K562 (cell line): ENCODE measurements at regions not wholly inside any gene's neighbourhood (a gene's known extent, or its start where the extent isn't known, plus 50 kb on each side); places are given as distances from the start of the nearest gene placed in this dataset.
A peak's percentile ranks its signal among the peaks of the same experiment; 100 is the strongest.

Experiments
- ARID2 ChIP-seq: fragments of 450-650 bp; IDR thresholded peaks from 2 replicates; pipeline ENCODE4 v1.6.1; 2017; ENCODE audit warnings: antibody characterized with exemption, mild to moderate bottlenecking
- E2F6 ChIP-seq, 2 experiments: IDR thresholded peaks; 2 replicates each; pipeline ENCODE4 v1.6.1; 2011; ENCODE audit warnings: borderline replicate concordance in 1 of 2, control low read depth in 1 of 2, low read depth in 1 of 2, low read length in 1 of 2, mild to moderate bottlenecking in 1 of 2, mixed read lengths in 1 of 2, moderate library complexity in 1 of 2; ENCODE audit not compliant: insufficient read depth in 1 of 2, insufficient read length in 1 of 2, poor library complexity in 1 of 2, severe bottlenecking in 1 of 2; ENCODE audit errors: extremely low read depth in 1 of 2
- FOS ChIP-seq: IDR thresholded peaks from 3 replicates; pipeline ENCODE4 v1.6.1; 2011; ENCODE audit not compliant: insufficient read length; ENCODE audit errors: extremely low read depth
- MAFG ChIP-seq: fragments of 450-650 bp; conservative IDR thresholded peaks from 2 replicates; pipeline ENCODE4 v1.6.1; 2016; ENCODE audit warnings: missing genetic modification characterization, missing compliant biosample characterization
- MECOM ChIP-seq: fragments of 250-450 bp; sonication (Bioruptor Pico); IDR thresholded peaks from 2 replicates; pipeline ENCODE4 v1.8.0; 2022; ENCODE audit warnings: inconsistent platforms
- OTX1 ChIP-seq: fragments of 450-650 bp; formaldehyde crosslinking; IDR thresholded peaks from 2 replicates; pipeline ENCODE4 v1.4.0; 2022; ENCODE audit warnings: mild to moderate bottlenecking
- POLR2A ChIP-seq: fragments of 450-650 bp; conservative IDR thresholded peaks from 2 replicates; pipeline ENCODE4 v1.6.1; 2016
- POLR2G ChIP-seq: fragments of 200-400 bp; formaldehyde crosslinking; IDR thresholded peaks from 2 replicates; pipeline ENCODE4 v1.6.1; 2017; ENCODE audit warnings: low read depth, mild to moderate bottlenecking, antibody characterized with exemption, low read length, moderate library complexity
- SMARCA5 ChIP-seq: fragments of 450-650 bp; IDR thresholded peaks from 2 replicates; pipeline ENCODE4 v1.6.1; 2016
- TAF15 ChIP-seq: fragments of 200-400 bp; formaldehyde crosslinking; IDR thresholded peaks from 2 replicates; pipeline ENCODE4 v1.6.1; 2017; ENCODE audit warnings: mild to moderate bottlenecking, low read depth, low read length, moderate library complexity
- TRIM28 ChIP-seq: fragments of 450-650 bp; IDR thresholded peaks from 2 replicates; pipeline ENCODE4 v1.6.1; 2017
- ZBTB1 ChIP-seq: sonication (generic); formaldehyde crosslinking; IDR thresholded peaks from 2 replicates; pipeline ENCODE4 v1.8.1; 2023; ENCODE audit warnings: missing genetic modification reagents, low read depth, mild to moderate bottlenecking, borderline replicate concordance
- ZNF174 ChIP-seq: fragments of 250-450 bp; sonication (Bioruptor Pico); IDR thresholded peaks from 2 replicates; pipeline ENCODE4 v1.4.0; 2020; ENCODE audit warnings: mild to moderate bottlenecking
- ZNF280A ChIP-seq: fragments of 450-650 bp; IDR thresholded peaks from 2 replicates; pipeline ENCODE4 v1.6.1; 2018; ENCODE audit warnings: mild to moderate bottlenecking, low read depth; ENCODE audit not compliant: partially characterized antibody
- ZNF583 ChIP-seq: fragments of 250-450 bp; sonication (Bioruptor Pico); IDR thresholded peaks from 2 replicates; pipeline ENCODE4 v1.4.0; 2020
- ZNF586 ChIP-seq: fragments of 450-650 bp; formaldehyde crosslinking; conservative IDR thresholded peaks from 2 replicates; pipeline ENCODE4 v1.4.0; 2020; ENCODE audit warnings: mild to moderate bottlenecking, moderate library complexity
- TF ChIP-seq, protein P1 (sequence below), 2 experiments: fragments of 150-350 bp in 1 of 2; IDR thresholded peaks; 2 replicates each; pipeline ENCODE4 v1.6.1; 2012 to 2016; ENCODE audit warnings: low read depth in 2 of 2, low read length in 2 of 2, mild to moderate bottlenecking in 1 of 2, moderate library complexity in 1 of 2
- TF ChIP-seq, protein P2 (sequence below), 2 experiments: fragments of 450-650 bp in 1 of 2; sonication (generic) in 1 of 2; formaldehyde crosslinking in 1 of 2; IDR thresholded peaks in 1 of 2; conservative IDR thresholded peaks in 1 of 2; 2 replicates each; pipeline versions ENCODE4 v1.6.1 to v1.8.1; 2016 to 2023; ENCODE audit warnings: mild to moderate bottlenecking in 2 of 2, moderate library complexity in 2 of 2, inconsistent platforms in 1 of 2, missing genetic modification reagents in 1 of 2
- TF ChIP-seq, protein P3 (sequence below): fragments of 200-400 bp; formaldehyde crosslinking; IDR thresholded peaks from 2 replicates; pipeline ENCODE4 v1.6.1; 2017; ENCODE audit warnings: mild to moderate bottlenecking, low read depth, low read length, moderate library complexity

DNA sequence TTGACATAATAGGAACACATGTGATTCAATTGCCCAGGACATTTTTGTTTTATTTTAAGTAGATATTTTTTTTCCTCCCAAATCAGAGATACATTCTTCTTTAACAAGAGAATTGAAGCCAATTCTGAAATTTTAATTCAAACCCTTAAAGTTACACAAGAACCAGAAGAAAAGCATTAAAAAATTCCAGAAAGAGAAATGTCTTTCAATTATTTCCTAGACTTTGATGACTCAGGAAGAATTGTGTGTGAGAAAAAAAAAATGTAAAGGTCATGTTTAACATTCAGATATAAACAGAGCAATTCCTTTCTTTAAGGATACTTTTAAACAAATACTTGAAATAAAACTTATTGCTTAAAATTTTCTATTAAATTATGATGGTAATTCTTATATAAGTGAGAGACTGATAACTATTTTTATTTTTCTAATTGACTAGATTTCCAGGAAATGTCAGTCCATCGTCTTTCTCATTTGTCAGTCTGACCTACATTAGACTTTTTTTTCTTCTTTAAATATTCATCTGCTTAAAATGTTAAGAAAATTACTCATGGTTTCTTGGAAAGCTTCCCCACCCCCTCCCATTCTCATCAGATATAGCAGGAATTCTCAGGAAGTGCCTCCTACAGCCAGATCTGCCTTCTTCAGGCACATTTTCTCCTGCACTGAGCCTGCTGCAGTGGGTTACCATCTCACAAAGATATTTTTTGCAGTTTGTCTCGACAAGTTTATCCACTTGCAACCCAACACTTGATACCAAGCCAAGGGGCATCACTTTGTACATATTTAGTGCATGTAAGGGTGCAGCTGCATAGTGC, 261.8 kb upstream of the CBLB start (continued):
- TF ChIP-seq, protein P1, sequence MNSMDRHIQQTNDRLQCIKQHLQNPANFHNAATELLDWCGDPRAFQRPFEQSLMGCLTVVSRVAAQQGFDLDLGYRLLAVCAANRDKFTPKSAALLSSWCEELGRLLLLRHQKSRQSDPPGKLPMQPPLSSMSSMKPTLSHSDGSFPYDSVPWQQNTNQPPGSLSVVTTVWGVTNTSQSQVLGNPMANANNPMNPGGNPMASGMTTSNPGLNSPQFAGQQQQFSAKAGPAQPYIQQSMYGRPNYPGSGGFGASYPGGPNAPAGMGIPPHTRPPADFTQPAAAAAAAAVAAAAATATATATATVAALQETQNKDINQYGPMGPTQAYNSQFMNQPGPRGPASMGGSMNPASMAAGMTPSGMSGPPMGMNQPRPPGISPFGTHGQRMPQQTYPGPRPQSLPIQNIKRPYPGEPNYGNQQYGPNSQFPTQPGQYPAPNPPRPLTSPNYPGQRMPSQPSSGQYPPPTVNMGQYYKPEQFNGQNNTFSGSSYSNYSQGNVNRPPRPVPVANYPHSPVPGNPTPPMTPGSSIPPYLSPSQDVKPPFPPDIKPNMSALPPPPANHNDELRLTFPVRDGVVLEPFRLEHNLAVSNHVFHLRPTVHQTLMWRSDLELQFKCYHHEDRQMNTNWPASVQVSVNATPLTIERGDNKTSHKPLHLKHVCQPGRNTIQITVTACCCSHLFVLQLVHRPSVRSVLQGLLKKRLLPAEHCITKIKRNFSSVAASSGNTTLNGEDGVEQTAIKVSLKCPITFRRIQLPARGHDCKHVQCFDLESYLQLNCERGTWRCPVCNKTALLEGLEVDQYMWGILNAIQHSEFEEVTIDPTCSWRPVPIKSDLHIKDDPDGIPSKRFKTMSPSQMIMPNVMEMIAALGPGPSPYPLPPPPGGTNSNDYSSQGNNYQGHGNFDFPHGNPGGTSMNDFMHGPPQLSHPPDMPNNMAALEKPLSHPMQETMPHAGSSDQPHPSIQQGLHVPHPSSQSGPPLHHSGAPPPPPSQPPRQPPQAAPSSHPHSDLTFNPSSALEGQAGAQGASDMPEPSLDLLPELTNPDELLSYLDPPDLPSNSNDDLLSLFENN (IDR thresholded peaks at IDR 0.05; ENCODE audit: low read depth in 2 of 2, low read length in 2 of 2), result no peak
- TF ChIP-seq ZNF583 (CRISPR knock-in tag) (no peak), FOS (no peak), ZNF280A (no peak), TRIM28 (no peak), ZBTB1 (CRISPR knock-in tag) (no peak), POLR2G (no peak), ZNF586 (no peak), E2F6 (IDR thresholded peaks at IDR 0.05; ENCODE audit: borderline replicate concordance in 1 of 2, extremely low read depth in 1 of 2, insufficient read depth in 1 of 2, insufficient read length in 1 of 2, low read depth in 1 of 2, low read length in 1 of 2, poor library complexity in 1 of 2, severe bottlenecking in 1 of 2) (no peak), MECOM (CRISPR knock-in tag) (no peak), SMARCA5 (no peak), ARID2 (no peak), POLR2A (no peak), ZNF174 (no peak), TAF15 (no peak), OTX1 (CRISPR knock-in tag) (no peak), MAFG (peak; percentile 49)
- TF ChIP-seq, protein P2, sequence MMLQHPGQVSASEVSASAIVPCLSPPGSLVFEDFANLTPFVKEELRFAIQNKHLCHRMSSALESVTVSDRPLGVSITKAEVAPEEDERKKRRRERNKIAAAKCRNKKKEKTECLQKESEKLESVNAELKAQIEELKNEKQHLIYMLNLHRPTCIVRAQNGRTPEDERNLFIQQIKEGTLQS (IDR thresholded peaks at IDR 0.05), result peak; percentile 36; the same call in 1 of the 2 replicates
- TF ChIP-seq, protein P2 (CRISPR knock-in tag; conservative IDR thresholded peaks at IDR 0.05), result no peak
- TF ChIP-seq, protein P3, sequence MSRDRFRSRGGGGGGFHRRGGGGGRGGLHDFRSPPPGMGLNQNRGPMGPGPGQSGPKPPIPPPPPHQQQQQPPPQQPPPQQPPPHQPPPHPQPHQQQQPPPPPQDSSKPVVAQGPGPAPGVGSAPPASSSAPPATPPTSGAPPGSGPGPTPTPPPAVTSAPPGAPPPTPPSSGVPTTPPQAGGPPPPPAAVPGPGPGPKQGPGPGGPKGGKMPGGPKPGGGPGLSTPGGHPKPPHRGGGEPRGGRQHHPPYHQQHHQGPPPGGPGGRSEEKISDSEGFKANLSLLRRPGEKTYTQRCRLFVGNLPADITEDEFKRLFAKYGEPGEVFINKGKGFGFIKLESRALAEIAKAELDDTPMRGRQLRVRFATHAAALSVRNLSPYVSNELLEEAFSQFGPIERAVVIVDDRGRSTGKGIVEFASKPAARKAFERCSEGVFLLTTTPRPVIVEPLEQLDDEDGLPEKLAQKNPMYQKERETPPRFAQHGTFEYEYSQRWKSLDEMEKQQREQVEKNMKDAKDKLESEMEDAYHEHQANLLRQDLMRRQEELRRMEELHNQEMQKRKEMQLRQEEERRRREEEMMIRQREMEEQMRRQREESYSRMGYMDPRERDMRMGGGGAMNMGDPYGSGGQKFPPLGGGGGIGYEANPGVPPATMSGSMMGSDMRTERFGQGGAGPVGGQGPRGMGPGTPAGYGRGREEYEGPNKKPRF, result no peak
